Ureter (tissue), 1 donor: ENCODE measurements at regions not wholly inside any gene's neighbourhood (a gene's known extent, or its start where the extent isn't known, plus 50 kb on each side); places are given as distances from the start of the nearest gene placed in this dataset.

Experiments used
- DNase-seq: peaks from one replicate; pipeline ENCODE4 v3.0.0-alpha.2; 2020; ENCODE audit warnings: low spot score
- donor health status: DM: yes; HTN: yes; CAD: no.

DNA sequence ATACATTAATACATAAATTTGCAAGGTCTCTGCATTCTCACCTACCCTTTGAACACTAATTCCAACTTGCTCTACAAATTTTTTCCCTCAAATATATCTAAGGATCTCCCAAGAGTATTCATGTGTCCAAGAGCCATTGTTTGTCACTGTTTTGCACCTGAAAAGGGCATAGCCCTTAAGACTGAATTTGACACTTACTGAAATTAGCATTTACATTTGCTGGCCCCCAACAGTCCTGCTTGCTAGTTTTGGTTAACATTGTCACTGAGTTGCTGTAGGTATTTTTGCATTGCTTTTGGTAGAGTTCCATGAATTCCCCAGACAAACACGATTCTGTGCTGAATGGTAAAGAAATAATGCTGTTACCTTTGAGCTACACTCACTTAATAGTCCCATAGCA, 57.3 kb downstream of the KCNA4 start:
- no peak for DNase-seq

DNA sequence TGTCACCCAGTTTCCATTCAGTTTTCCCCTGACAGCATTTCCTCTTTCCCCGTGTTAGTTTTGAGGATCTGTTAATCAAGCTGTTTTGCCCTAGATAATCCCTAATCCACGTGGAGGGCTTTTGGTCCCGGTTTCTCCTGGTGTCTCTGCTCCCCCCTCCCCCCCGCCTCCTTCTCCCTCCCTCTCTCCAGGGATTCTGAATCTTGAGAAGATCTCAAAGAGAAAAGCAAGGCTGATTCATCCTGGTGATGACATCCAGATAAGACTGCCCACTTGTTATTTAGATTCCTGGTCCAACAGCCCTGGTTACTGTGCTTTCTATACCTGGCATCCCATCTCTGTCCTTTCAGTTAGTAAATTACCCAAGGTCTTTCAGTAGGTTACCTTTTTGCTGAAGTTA, 59.4 kb downstream of the KCNA4 start:
- no peak for DNase-seq

GRCh38 chr11:29956076-29956556, 60.7 kb downstream of the KCNA4 start:
- no peak for DNase-seq

DNA sequence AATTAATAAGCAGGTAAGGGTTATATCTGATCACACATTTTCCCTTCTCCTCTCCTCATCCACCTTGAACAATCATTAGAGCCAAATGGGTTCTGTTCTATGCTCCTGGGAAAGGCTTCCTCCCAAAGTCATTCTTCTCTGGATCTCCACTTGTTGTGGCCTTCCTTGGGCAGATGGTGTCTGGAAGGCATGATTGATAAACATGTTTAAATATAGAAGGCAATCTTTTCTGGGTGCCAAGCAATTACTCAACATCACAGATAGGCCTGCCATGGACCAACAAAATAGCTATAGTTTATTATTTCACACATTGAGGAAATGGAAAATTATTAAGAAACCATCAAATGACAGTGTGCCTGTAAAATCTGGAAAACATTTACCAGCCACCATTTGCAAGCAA, 73.5 kb downstream of the KCNA4 start:
- no peak for DNase-seq

- no peak for DNase-seq
Observed at GRCh38 chr11:29937526-29937925, 79.3 kb downstream of the KCNA4 start.

- no peak for DNase-seq
Observed at GRCh38 chr11:29934115-29934638, 82.7 kb downstream of the KCNA4 start.

DNA sequence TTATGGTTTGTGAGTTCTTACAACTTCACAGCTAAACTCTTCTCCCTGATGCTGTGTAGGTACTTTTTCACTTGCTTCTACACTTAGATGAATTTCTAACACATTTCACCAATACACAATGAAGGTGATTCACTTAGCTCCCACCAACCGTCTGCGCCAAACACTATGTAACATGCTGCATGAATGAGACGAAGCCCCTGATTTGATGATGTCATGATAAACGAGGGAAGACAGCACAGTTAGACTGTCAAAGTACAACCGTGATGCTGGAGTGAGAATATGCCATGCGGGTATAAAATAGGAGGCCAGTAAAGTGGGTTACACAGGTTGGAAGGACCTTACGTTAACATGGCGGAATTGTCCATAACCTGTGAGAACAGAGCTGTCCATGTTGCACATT, 100.8 kb downstream of the KCNA4 start:
- no peak for DNase-seq

DNA sequence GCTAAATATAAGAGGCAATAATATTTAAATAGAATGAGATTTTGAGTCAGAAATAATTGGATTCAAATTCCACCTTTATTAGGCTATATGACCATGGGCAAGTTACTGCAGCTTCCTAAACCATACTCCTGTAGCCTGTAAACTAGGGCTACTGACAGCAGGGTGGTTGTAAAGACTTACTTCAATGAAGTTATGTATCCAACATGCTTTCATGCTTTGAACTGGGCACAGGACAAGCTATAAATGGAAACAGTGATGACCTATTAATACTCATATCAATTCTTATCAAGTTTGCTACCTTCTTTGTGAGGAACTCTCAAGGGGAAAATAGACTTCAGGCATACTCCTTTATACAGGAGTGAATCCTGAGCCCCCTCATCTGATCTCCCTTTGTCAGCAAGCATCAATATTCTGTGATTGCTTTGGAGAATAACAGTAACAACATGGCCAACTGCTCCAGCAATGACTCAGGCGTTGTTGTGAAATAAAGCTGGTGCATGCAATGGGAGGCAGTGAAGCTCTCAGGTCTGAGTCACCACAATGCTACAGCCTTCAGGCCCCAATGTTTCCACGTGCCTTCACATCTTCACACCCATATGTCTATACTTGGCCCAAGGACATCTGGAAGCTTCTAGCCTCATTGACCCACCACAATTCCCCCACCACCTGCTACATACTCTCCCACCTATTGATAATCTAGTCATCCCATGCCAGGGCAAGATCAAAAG, 102.5 kb downstream of the KCNA4 start:
- no peak for DNase-seq

GRCh38 chr11:29913352-29913751, 103.5 kb downstream of the KCNA4 start:
- DNase-seq: no peak

DNA sequence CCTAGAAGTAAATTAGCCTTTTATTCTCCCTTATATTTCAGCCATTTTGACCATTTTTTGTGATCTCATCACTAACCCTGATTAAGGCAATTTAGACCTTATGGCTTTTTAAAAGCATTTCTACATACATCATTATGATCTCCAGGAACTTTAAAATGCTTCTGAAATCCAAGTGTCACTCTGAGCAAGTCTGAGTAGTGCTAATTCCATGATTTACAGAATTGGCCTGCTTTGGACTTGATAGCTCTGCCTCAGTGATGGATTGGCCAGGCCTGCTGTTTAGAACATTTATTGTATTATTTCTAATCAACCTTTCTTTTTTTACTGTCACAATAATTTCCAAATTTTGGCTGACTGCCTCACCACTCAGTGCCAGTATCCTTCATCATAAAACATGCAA, 116.4 kb downstream of the KCNA4 start:
- no peak for DNase-seq

DNA sequence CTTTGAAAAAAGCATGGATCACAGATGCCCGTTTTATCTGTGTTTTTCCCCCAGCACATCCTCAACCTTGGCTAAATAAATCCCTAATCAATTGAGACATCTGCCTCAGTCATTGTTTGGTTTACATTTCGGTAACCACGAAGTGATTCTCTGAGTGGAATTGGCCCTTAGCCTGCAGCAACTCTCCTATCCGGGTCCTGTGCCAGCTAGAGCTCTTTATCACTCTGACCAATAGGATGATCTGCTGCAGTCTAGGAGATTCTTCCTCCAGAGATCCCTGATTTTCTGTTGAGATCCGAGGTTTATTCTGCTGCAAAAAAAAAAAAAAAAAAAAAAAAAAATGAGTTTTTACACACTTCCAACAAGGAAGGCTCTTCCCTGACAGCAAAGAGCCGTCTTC, 137.3 kb downstream of the KCNA4 start:
- no peak for DNase-seq

- no peak for DNase-seq
Observed at GRCh38 chr11:29876192-29876591, 140.6 kb downstream of the KCNA4 start.

DNA sequence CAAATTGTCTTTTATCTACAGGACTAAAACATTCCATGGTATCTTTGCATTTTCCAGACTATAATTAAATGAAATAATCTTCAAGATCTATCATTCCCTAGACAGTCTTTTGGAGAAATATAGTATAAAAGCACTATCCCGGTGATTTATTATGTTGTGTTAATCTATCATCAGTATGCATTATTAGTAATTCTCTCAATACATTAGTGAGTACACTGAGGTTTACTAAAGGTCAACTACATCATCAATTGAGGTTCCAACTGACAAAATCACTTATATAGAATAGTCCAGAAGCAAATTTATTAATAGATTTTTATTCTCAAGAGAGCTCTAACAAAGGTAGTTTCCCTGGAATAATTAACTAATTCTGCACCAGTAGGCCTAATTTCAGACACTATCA, 169.6 kb downstream of the KCNA4 start:
- DNase-seq: no peak

- DNase-seq: no peak
Observed at GRCh38 chr11:29844701-29845379, 172.0 kb downstream of the KCNA4 start.

DNA sequence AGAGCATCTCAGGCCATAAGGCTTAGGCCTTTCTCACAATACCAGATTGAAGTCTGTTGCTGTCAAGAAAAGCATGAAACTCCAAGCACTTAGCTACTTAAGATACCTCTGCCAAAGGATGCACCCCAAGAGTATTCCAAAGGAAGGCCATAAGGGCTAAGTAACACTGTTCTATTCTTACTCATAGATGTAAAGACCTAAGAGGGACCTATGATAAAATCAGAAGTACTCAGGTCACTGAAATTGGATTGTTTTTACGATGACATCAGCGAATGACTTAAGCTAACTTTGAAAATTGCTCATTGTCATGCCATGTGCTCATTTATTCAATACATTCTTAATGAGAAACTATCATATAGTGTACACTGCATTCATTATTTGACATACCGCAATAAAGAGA, 172.8 kb downstream of the KCNA4 start:
- DNase-seq: no peak

DNA sequence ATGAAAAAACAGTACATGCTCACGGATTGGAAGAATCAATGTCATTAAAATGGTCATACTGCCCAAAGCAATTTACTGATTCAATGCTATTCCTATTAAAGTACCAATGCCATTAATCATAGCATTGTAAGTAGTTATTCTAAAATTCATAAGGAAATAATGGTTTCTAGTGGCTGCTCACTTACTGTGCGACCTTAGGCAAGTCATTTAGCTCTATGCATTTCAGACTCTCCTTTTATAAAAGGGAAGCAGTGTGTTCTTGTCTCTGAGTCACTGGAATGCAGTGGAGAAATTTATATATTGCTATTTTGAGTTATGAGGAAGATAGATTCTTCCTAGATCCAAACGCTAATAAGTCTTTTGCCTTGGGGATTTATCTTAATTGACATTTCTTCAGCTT, 174.8 kb downstream of the KCNA4 start:
- no peak for DNase-seq

DNA sequence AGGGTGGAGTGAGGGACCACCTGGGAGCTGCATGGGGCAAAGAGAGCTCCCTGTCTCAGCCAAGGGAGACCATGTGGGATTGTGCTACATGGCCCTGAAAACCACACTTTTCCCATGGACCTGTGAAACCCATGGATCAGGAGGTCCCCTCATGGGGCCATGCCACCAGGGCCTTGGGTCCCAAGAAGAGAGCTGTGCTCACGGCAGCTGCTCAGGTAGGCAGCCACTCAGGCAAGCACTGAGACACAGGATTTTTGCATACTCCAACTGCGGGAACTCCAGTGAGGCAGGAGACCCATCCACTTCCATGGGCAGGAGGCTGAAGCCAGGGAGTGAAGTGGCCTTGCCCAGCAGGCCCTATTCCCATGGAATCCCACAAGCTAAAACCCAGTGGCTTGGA, 190.0 kb downstream of the KCNA4 start:
- no peak for DNase-seq

DNA sequence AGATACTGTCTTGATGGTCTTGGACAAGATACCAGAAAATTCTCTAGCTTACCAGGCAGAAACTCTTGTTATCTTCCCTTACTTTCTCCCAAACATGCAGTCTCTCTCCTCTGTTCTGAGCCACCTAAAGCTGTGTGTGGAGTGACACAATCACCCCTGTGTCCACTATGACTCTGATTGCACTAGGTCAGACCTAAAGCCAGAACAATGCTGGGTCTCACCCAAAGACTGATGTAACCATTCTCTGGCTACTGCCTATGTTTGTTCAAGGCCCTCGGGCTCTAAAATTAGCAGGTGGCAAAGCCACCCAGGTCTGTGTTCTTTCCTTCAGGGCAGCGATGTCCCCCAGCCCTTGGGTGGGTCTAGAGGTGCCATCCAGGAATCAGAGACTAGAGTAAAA, 200.5 kb downstream of the KCNA4 start:
- DNase-seq: no peak

DNA sequence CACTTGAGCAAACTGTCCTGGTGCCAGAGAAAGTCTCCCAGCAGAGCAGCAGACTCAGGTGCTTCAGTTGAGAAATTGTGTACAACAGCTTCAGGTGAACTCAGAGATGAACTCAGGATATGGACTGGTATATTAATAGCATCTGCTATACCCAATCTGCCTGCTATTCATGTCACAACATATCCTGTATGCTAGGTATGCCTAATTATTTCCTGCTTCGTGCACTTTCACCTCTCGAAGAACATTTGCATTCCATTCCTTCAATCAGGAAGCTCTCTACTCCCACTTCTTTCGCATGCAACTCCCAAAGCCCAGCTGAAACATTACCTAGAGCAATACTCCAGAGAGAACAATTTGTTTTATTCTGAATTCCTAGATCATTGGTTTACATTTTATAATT, 207.7 kb downstream of the KCNA4 start:
- DNase-seq: no peak

DNA sequence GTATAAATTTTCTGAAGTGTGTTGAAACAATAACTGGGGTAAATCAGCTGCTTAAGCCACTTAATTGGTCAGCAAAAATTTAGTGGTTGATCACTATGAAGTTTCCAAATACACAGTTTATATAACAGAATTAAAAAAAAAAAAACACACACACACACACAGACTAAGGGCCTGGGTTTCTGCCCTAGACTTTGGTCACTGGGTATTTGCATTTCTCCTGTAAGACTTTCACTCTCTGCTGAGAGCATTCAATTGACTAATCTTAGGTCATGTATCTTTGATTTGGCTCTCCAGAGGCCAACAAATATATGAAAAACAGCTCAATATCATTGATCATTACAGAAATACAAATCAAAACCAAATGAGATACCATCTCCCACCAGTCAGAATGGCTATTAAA, 214.3 kb downstream of the KCNA4 start:
- DNase-seq: no peak

DNA sequence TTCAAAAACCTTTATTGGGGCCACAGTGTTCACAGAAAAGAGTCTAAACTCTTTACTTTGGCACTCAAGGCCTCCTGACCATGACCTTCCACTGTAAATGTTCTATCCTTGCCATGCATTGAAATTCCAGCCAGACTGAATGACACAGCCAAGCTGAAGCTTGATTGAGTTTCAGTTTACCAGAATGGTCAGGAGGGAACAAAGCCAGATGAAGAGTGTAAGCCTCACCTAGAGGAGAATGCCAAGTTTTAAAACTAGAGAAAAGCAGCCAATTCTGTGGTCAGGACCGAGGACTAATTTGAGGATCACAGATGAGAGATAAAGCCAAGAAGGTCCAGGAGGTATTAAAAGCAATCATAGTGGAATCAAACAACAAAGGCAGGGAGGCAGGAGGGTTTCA, 215.3 kb downstream of the KCNA4 start:
- no peak for DNase-seq

GRCh38 chr11:29786092-29786491, 230.7 kb downstream of the KCNA4 start:
- DNase-seq: no peak

DNA sequence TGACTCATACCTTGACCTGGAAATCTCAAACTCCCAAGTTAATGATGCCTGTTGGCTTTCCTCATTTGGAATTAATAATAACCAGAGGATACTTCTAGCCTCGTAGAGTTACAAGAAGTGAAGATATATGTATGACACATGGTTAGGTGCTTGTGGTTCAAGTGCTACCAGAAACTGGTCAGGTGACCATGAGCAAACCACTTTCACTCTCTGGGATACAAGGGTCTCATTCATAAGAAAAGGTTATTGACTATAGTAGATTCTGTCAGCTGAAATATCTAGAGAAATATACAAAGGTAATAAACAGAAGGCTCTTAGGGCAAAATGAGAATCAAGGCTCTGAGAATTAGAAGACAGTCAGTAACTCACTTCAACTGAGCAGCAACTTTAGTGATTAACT, 233.3 kb downstream of the KCNA4 start:
- DNase-seq: no peak
